GM19351 (cell line): ENCODE measurements at regions not wholly inside any gene's neighbourhood (a gene's known extent, or its start where the extent isn't known, plus 50 kb on each side); places are given as distances from the start of the nearest gene placed in this dataset.
"Not testable (repeated sequence)": the region's sequence is repeated elsewhere in the genome, so short reads cannot be mapped to it uniquely, and the experiment has no call there.

ENCODE experiments used
- ATAC-seq: cut with Tn5 transposase; IDR thresholded peaks from one replicate; pipeline ENCODE4 v1.9.1; 2021; ENCODE audit warnings: mild to moderate bottlenecking, moderate library complexity; ENCODE audit not compliant: unreplicated experiment

DNA sequence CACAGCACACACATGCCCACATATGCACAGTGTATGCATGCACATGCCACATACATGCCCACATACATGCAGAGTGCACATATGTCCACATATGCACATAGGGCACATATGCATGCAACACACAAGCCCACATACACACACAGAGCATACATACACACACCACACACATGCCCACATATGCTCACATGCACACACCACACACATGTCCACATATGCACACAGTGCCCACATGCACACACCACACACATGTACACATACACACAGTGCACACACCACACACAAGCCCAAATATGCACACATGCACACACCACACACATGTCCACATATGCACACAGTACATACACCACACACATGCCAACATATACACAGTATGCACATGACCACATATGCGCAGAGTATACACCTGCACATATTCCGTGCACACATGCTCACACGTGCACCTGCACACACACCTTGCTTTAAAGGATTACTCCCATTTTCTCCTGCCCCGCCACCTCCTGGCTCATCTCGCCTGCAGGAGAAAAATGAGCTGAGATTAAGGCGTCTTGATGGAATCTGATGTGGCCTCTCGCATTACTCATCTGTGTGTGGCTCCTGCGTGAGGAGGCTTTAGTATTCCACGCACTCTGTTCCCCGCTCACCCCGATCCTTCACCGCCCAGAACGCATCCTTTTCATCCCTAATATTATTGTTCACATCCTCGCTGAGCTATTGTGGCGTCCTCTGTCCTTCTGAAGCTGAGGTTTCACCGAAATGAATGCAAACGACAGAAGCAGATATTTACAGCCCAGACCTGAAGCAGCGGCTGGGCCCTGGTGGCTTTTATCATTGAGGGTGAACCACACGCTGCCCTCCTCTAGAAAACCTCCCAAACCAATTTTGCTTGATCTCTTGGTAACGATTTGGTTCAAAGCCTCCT is 182.7 kb downstream of the OLFM1 start:
- ATAC-seq, result no peak

- ATAC-seq, result no peak
Measured at GRCh38 chr9:135271425-135271824, 184.0 kb downstream of the OLFM1 start.

GRCh38 chr9:135272608-135273007 is 185.1 kb downstream of the OLFM1 start:
- no peak for ATAC-seq

DNA sequence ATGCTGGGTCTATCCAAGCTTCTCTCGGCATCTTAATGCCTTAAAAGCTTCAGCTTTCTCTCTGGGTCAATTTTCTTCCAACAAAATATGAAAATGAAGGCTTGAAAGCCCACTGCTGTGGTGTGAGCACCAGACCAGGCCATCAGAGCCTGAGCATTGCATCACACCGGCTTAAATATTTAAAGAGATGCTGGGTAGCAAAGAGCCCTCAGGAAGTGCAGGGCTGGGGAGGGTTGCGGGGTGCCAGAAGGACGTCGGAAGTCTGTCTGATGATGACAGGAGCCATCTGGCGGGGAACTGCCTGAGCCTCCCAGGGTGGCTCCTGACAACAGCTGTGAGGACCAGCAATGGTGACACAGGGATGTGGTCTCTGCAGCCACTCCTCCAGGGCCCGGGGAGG is 185.5 kb downstream of the OLFM1 start:
- ATAC-seq, result no peak

DNA sequence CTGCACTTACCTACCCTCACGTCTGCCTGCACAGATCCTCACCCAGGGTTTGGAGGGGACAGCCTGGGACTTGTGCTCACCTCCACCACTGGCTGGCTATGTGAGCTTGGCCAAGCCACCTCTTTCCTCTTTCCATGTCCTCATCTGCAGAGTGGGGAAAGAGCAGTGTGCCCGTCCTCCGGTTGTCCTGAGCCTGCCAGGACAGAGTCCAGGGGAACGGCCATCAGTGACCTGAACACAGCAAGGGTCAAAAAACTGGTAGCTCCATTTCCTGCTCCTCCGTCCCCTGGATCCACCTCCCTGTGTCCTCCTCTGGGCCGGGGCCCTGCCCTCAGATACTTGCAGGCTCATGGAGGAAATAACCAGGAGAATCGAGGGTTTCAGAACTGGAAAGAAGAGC is 187.7 kb downstream of the OLFM1 start:
- ATAC-seq, result no peak

DNA sequence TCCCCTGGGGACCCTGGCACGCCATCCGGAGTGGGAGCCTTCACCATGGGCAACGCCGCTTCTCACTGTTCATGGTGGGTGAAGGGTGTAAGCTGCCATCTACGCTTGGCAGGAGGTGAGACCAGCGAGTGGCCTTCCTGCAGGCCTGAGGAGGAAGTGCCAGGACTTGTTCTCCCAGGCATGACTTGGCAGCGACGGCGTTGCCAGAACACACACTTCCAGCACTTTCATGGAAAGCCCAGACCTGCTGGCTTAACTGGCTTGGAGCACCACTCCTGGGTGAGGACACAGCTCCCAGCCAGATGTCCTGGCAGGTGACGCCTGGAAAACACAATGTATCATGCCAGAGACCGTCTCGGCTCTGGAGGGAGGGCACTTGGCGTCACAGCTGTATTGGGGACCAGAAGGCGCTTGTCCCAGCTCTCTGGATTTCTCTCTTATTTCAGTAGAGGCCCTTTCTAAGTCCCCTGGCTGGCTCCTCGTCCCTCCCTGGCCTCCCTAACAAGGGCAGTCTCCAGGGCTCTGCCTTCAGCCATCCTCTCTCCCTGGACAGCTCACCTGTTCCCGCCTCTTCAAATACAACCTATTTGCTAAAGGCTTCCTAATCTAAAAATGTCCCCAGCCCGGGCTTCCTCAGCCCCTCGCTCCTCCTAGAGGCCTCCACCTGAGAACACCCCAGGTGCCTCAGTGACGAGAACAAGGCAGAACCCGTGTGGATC is 188.3 kb downstream of the OLFM1 start:
- no peak for ATAC-seq

- no peak for ATAC-seq
Measured at GRCh38 chr9:135277219-135278201, 190.0 kb downstream of the OLFM1 start.

GRCh38 chr9:135278586-135278985 is 191.1 kb downstream of the OLFM1 start:
- ATAC-seq, result no peak

DNA sequence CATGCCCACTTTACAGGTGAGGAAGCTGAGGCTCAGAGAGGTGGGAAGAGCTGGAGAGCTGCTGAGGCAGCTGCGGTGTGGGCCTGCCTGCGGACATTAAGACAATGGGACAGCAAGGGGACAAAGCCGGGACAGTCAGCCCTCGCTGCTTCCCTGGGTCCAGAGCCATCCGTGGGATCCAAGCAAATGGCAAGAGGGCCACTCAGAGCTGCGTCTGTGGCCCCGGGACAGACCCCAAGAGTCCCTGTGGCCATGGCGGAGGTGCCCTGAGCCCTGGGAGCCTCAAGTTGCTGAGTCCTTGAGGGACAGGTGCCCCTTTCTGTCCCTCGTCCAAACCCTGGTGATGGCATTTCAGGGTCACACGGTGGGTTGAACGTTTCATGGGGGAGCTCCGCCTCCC is 191.9 kb downstream of the OLFM1 start:
- ATAC-seq, result no peak

DNA sequence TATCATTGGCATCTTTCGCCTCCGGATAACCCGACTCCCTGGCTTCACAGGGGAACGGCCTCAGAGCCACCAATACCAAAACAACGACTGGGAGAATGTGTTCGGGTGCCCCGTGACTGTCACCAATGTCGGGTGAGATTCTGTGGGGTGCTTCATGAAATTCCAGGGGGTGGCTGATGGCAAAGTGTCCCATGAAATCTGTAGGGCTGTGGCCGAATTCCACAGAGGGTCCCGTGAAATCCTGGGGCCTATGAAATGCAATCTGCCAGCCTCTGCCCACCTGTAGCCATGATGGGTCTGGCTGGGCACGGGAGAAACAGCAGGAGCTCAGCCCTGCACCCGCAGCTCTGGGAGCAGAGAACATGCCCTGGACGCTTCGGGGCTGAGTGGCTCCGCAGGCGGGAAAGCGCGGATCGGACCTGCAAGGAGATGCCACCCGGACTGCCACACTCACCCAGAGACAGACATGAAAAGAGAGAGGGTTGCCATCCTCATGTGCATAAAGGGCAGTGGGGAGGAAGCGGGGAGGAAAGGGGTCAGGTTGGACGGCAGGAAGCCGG is 192.4 kb downstream of the OLFM1 start:
- ATAC-seq, result no peak

- ATAC-seq, result no peak
Measured at GRCh38 chr9:135280666-135281065, 193.2 kb downstream of the OLFM1 start.

- no peak for ATAC-seq
Measured at GRCh38 chr9:135281151-135281550, 193.7 kb downstream of the OLFM1 start.

DNA sequence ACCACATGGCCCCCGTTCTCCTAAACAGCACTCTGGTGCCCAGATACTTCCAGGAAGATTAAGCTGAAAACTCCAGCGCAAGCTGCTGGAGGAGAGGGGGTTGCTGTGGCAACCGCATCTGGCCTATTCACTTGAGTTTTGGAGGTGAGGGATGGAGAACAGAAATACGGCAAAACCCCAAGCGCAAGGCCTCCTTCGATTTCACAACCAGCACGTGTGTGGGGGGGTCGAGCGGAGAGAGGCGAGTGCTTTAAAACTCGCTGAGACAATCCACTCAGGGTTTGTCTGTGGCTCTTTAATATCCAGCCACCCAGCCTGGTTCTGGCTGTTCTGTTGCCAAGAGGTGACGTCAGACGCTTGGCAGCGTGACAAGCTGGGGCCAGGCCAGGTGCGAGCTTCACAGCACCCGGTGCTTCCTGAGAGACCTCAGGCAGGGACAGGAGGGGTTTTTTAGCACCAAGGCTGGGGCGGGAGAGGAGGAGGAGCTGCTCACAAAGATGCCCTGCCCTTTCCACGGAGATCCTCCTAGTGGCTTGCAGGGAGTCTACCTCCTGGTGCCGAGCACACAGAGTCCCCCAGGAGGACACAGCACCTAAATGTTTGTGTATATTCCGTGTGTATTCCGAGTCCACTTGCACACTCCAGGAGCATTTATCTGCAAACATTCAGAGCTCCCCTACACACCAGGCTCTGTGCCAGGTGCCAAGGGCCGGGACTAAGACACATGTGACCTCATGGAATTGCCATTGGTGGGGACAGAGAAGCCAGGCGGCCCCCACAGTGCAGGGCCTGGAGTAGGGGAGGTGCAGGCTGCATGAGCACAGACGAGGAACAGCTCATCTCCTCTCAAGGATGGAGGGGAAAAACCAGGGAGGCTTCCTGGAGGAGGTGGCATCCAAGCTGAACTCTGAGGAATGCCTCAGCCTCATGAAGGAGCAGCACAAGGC is 194.6 kb downstream of the OLFM1 start:
- ATAC-seq, result no peak

- no peak for ATAC-seq
Measured at GRCh38 chr9:135282808-135283207, 195.3 kb downstream of the OLFM1 start.

- no peak for ATAC-seq
Measured at GRCh38 chr9:135283671-135284070, 195.9 kb upstream of the PPP1R26 start.

DNA sequence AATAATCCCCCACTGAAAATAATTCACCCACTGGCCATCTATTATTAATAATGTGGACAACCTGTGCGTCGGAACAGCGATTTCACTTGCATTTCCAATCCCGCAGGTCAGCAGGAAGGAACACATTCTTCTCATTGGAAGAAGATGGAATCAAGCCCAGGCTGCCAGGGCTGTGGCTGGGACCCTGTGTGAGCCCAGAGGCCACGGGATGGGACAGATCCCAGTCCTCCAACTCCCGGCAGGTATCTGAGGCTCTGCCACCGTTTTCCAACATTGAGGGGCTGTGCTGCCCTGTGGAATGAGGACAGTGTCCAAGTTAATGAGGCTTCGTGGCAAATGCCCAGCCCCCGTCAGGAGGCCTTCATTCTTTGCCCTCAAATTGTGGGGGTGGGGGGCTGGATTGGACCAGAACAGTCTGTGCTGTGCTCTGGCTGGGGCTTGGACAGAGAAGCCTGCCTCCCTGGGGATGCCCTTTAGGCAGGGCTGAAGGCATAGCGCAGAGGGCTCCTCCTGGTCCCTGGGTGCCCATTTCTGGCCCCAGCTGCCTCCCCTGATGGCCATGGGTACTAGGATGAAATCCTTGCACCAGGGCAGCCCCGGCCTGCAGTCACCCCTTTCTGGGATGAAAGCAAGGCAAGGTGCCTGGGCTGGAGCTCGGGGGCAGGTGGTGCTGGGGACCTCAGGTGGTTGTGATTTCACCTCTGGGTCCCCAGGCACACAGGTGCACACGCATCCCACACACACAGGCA is 195.0 kb upstream of the PPP1R26 start:
- no peak for ATAC-seq

- not testable (repeated sequence) for ATAC-seq
Measured at GRCh38 chr9:135286187-135286925, 193.2 kb upstream of the PPP1R26 start.

DNA sequence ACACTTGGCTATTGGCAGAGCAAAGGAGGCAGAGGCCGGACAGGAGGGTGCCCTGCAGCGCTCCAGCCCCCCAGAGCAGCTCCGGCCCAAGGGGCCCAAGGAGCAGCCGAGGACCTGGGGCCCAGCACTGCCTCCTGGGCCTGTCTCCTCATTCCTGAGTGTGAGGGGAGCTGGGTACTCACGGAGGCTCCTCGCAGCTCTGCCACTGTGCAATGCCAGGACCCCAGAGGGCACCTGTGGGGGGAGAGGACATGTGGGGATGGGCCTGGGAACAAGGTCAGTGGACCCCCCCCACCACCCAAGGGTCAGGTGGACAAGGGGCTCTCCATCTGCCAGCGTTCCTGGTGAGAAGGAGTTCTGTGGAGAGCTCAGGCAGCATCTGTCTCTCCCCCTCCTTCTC is 192.6 kb upstream of the PPP1R26 start:
- ATAC-seq, result no peak
